HepG2 (cell line): ENCODE measurements at regions not wholly inside any gene's neighbourhood (a gene's known extent, or its start where the extent isn't known, plus 50 kb on each side); places are given as distances from the start of the nearest gene placed in this dataset.

Experiments
- ATAC-seq: fragments of 200-7000 bp; cut with Tn5 transposase; 3 replicates; pipeline ENCODE4 v1.9.1; 2020; ENCODE audit warnings: mild to moderate bottlenecking, moderate library complexity
- BruUV-seq: library from RNA; stranded (reverse); fragments of 400-500 nt; replicated peaks from 2 replicates; lab custom pipeline; 2021; lab: Mats Ljungman, UMichigan
- CTCF ChIA-PET: fragments of 300-600 bp; formaldehyde crosslinking; extraction: SDS; loops from one replicate; lab custom pipeline; 2021; ENCODE audit warnings: low total read pairs, inconsistent platforms, low intra/inter-chr PET ratio; lab: Yijun Ruan, JAX
- POLR2A ChIA-PET: fragments of 350-600 bp; sonication (Branson Sonifier 250); formaldehyde crosslinking; loops from one replicate; lab custom pipeline; 2020; ENCODE audit warnings: antibody characterized with exemption, inconsistent platforms; lab: Yijun Ruan, JAX
- DNase-seq: peaks from one replicate; pipeline ENCODE4 v3.0.0-alpha.2; 2015; ENCODE audit warnings: low spot score
- FAIRE-seq: peaks from 3 replicates; lab custom pipeline; 2011; peaks lifted over from hg19 to GRCh38; lab: Jason Lieb, UNC
- H2AFZ ChIP-seq: one replicate; pipeline ENCODE4 v1.6.1; 2011; ENCODE audit warnings: low read length, inconsistent platforms
- H3K27ac ChIP-seq: fragments of 300-600 bp; 3 replicates; pipeline ENCODE4 v1.8.0; 2011; ENCODE audit warnings: mixed run types, mild to moderate bottlenecking, mixed read lengths, low read length, inconsistent platforms; ENCODE audit not compliant: insufficient read depth; ENCODE audit errors: extremely low read length
- H3K27me3 ChIP-seq, 2 experiments: fragments of 200-600 bp in 1 of 2; 2 replicates in 1 of 2; 3 replicates in 1 of 2; pipeline versions ENCODE4 v1.6.0 to v1.8.0; 2011; ENCODE audit warnings: low read length in 2 of 2, mild to moderate bottlenecking in 2 of 2, moderate library complexity in 2 of 2, inconsistent platforms in 1 of 2; ENCODE audit not compliant: insufficient read depth in 2 of 2, control insufficient read depth in 1 of 2
- H3K36me3 ChIP-seq, 2 experiments: fragments of 200-600 bp in 1 of 2; replicated peaks in 1 of 2; 2 replicates in 1 of 2; 3 replicates in 1 of 2; pipeline versions ENCODE4 v1.5.1 to v1.8.0; 2011; ENCODE audit warnings: low read length in 2 of 2, inconsistent platforms in 1 of 2; ENCODE audit not compliant: insufficient read depth in 2 of 2, control insufficient read depth in 1 of 2
- H3K4me1 ChIP-seq: 2 replicates; pipeline ENCODE4 v1.5.1; 2012; ENCODE audit warnings: low read length, inconsistent platforms; ENCODE audit not compliant: insufficient read depth
- H3K4me2 ChIP-seq: 2 replicates; pipeline ENCODE4 v1.6.0; 2011; ENCODE audit warnings: low read depth, low read length, inconsistent platforms
- H3K4me3 ChIP-seq, 3 experiments: fragments of 200-600 bp in 1 of 3; sonication (generic), shearing (Covaris generic) in 1 of 3; replicated peaks in 1 of 3; 2 replicates each; pipeline ENCODE4 v1.5.1; 2011 to 2016; ENCODE audit warnings: low read length in 3 of 3, inconsistent platforms in 2 of 3, low read depth in 2 of 3, mild to moderate bottlenecking in 2 of 3, control low read depth in 1 of 3, mixed read lengths in 1 of 3; ENCODE audit not compliant: insufficient read depth in 1 of 3
- H3K79me2 ChIP-seq: one replicate; pipeline ENCODE4 v1.6.1; 2011; ENCODE audit warnings: low read length, inconsistent platforms; ENCODE audit not compliant: insufficient read depth
- H3K9ac ChIP-seq: 2 replicates; pipeline ENCODE4 v1.6.0; 2011; ENCODE audit warnings: mild to moderate bottlenecking, low read depth, low read length, inconsistent platforms; ENCODE audit not compliant: insufficient read depth
- H3K9me3 ChIP-seq: 2 replicates; pipeline ENCODE4 v1.5.1; 2012; ENCODE audit warnings: mild to moderate bottlenecking, low read length
- H4K20me1 ChIP-seq: 2 replicates; pipeline ENCODE4 v1.6.0; 2011; ENCODE audit warnings: inconsistent platforms, mild to moderate bottlenecking, low read length, moderate library complexity; ENCODE audit not compliant: insufficient read depth
- CHD4 ChIP-seq: fragments of 200-600 bp; sonication (generic); IDR thresholded peaks from 2 replicates; pipeline ENCODE4 v1.7.0; 2017; ENCODE audit warnings: mild to moderate bottlenecking, low read length, borderline replicate concordance
- CREB3 ChIP-seq: sonication (generic); formaldehyde crosslinking; IDR thresholded peaks from 2 replicates; pipeline ENCODE4 v1.5.0; 2020; ENCODE audit warnings: missing genetic modification reagents
- GATAD1 ChIP-seq: IDR thresholded peaks from 2 replicates; pipeline ENCODE4 v1.6.1; 2016; ENCODE audit warnings: missing genetic modification reagents, missing compliant biosample characterization
- GMEB2 ChIP-seq: IDR thresholded peaks from 2 replicates; pipeline ENCODE4 v1.6.1; 2016; ENCODE audit warnings: missing biosample characterization, missing genetic modification reagents, low read depth
- MYNN ChIP-seq: sonication (generic); formaldehyde crosslinking; IDR thresholded peaks from 2 replicates; pipeline ENCODE4 v1.4.0; 2020; ENCODE audit warnings: mild to moderate bottlenecking, low read depth, missing genetic modification reagents
- NRL ChIP-seq: sonication (generic); formaldehyde crosslinking; IDR thresholded peaks from 2 replicates; pipeline ENCODE4 v1.5.0; 2020; ENCODE audit warnings: missing genetic modification reagents, mild to moderate bottlenecking, moderate library complexity, borderline replicate concordance
- PHF21A ChIP-seq: sonication (generic); formaldehyde crosslinking; IDR thresholded peaks from 2 replicates; pipeline ENCODE4 v1.5.0; 2020; ENCODE audit warnings: mild to moderate bottlenecking, missing genetic modification reagents
- RARA ChIP-seq: IDR thresholded peaks from 2 replicates; pipeline ENCODE4 v1.6.1; 2016; ENCODE audit warnings: missing genetic modification reagents, missing compliant biosample characterization
- SIX4 ChIP-seq: sonication (generic); formaldehyde crosslinking; IDR thresholded peaks from 2 replicates; pipeline ENCODE4 v1.4.0; 2020; ENCODE audit warnings: missing genetic modification reagents
- YEATS2 ChIP-seq: sonication (generic); formaldehyde crosslinking; IDR thresholded peaks from 2 replicates; pipeline ENCODE4 v1.4.0; 2020; ENCODE audit warnings: missing genetic modification reagents, borderline replicate concordance
- ZBTB42 ChIP-seq: sonication (generic); formaldehyde crosslinking; IDR thresholded peaks from 2 replicates; pipeline ENCODE4 v1.5.0; 2020; ENCODE audit warnings: mild to moderate bottlenecking, missing genetic modification reagents
- ZNF224 ChIP-seq: sonication (generic); formaldehyde crosslinking; IDR thresholded peaks from 2 replicates; pipeline ENCODE4 v1.5.0; 2020; ENCODE audit warnings: mild to moderate bottlenecking, missing genetic modification reagents
- ZNF3 ChIP-seq: IDR thresholded peaks from 2 replicates; pipeline ENCODE4 v1.7.0; 2017; ENCODE audit warnings: inconsistent platforms
- ZNF30 ChIP-seq: sonication (generic); formaldehyde crosslinking; IDR thresholded peaks from 2 replicates; pipeline ENCODE4 v1.5.0; 2020; ENCODE audit warnings: mild to moderate bottlenecking, missing genetic modification reagents
- ZNF556 ChIP-seq: sonication (generic); formaldehyde crosslinking; IDR thresholded peaks from 2 replicates; pipeline ENCODE4 v1.4.0; 2020; ENCODE audit warnings: mild to moderate bottlenecking, missing genetic modification reagents, borderline replicate concordance
- ZNF709 ChIP-seq: sonication (generic); formaldehyde crosslinking; IDR thresholded peaks from 2 replicates; pipeline ENCODE4 v1.5.0; 2020; ENCODE audit warnings: mild to moderate bottlenecking, missing genetic modification reagents
- ZNF780A ChIP-seq: sonication (generic); formaldehyde crosslinking; IDR thresholded peaks from 2 replicates; pipeline ENCODE4 v1.8.0; 2022; ENCODE audit warnings: mild to moderate bottlenecking, missing genetic modification reagents, moderate library complexity
- ZSCAN31 ChIP-seq: sonication (generic); formaldehyde crosslinking; IDR thresholded peaks from 2 replicates; pipeline ENCODE4 v1.5.0; 2020; ENCODE audit warnings: low read depth, mild to moderate bottlenecking, missing genetic modification reagents
- ZUFSP ChIP-seq: sonication (generic); formaldehyde crosslinking; IDR thresholded peaks from 2 replicates; pipeline ENCODE4 v1.9.0; 2021; ENCODE audit warnings: missing genetic modification reagents, mild to moderate bottlenecking, borderline replicate concordance
- WGBS: methylation state at CpG from one replicate; pipeline ENCODE4 v1.1.6; 2017; ENCODE audit warnings: low lambda C conversion rate; 5-methylcytosine and 5-hydroxymethylcytosine counted together
- in situ Hi-C: cut with HindIII; loops from 2 replicates; pipeline ENCODE4 v1.10.0; 2017; ENCODE audit warnings: low pct_unique_long_range_greater_than_20kb; ENCODE audit not compliant: extremely low pct_ligation_motif_present
- intact Hi-C: fragments of 100-400 bp; cut with micrococcal nuclease; formaldehyde crosslinking; loops from one replicate; pipeline ENCODE4 v1.10.0; 2022; ENCODE audit not compliant: unreplicated experiment

GRCh38 chr7:114818501-114818900, 103.4 kb upstream of the MDFIC start:
- WGBS: 0% methylated on average over 3 of the region's 3 CpGs
- Histone ChIP-seq H3K79me2 (no peaks in the 10 kb centered on the region), H3K4me1 (no peaks in the 10 kb centered on the region), H4K20me1 (no peaks in the 10 kb centered on the region), H3K9ac (no peak overlapping the region), H2AFZ (no peak overlapping the region), H3K4me3 (no peak overlapping the region), H3K27ac (no peak overlapping the region), H3K36me3 (no peaks in the 10 kb centered on the region), H3K9me3 (no peaks in the 10 kb centered on the region), H3K27me3 (no peaks in the 10 kb centered on the region; a peak in 1 of 5 replicates), H3K4me2 (no peak overlapping the region)
- BruUV-seq: no TSS peak
- no peak for FAIRE-seq
- TF ChIP-seq YEATS2 (CRISPR knock-in tag) (no peak), ZSCAN31 (CRISPR knock-in tag) (no peak), PHF21A (CRISPR knock-in tag) (no peak), ZNF224 (CRISPR knock-in tag) (no peak), CREB3 (no peak), ZNF780A (CRISPR knock-in tag) (no peak), GATAD1 (CRISPR knock-in tag) (no peak), SIX4 (no peak), GMEB2 (CRISPR knock-in tag) (no peak), ZBTB42 (CRISPR knock-in tag) (no peak), MYNN (no peak), CHD4 (no peak), ZNF709 (no peak), ZNF3 (CRISPR knock-in tag) (no peak), ZNF556 (no peak), ZUFSP (CRISPR knock-in tag) (no peak), NRL (no peak), RARA (CRISPR knock-in tag) (no peak), ZNF30 (no peak)
- in situ Hi-C loops: no loop called here
- CTCF ChIA-PET: no interaction called here
- DNase-seq: no peak
- ATAC-seq: no peak
- intact Hi-C loops: no loop called here
- POLR2A ChIA-PET: no interaction called here
